Endothelial cell of umbilical vein (primary cell): ENCODE measurements at regions not wholly inside any gene's neighbourhood (a gene's known extent, or its start where the extent isn't known, plus 50 kb on each side); places are given as distances from the start of the nearest gene placed in this dataset.

Source experiments
- BruUV-seq: library from RNA; stranded (reverse); fragments of 400-500 nt; replicated peaks from 2 replicates; lab custom pipeline; 2021; lab: Mats Ljungman, UMichigan
- CTCF ChIA-PET: fragments of 300-600, 350-600 bp; sonication (Branson Sonifier 250); formaldehyde crosslinking; loops from one replicate; lab custom pipeline; 2021; ENCODE audit warnings: antibody characterized with exemption, inconsistent platforms; lab: Charles Lee
- POLR2A ChIA-PET: fragments of 300-600, 350-600 bp; sonication (Branson Sonifier 250); formaldehyde crosslinking; loops from one replicate; lab custom pipeline; 2021; ENCODE audit warnings: antibody characterized with exemption, inconsistent platforms; lab: Charles Lee
- DNase-seq: peaks from one replicate; pipeline ENCODE4 v3.0.0-alpha.2; 2011; ENCODE audit warnings: low read depth, low spot score
- FAIRE-seq: peaks from 2 replicates; lab custom pipeline; 2011; peaks lifted over from hg19 to GRCh38; lab: Jason Lieb, UNC
- H2AFZ ChIP-seq: 2 replicates; pipeline ENCODE4 v1.6.0; 2012; ENCODE audit warnings: low read depth, low read length, control low read depth, inconsistent platforms
- H3K27ac ChIP-seq: 2 replicates; pipeline ENCODE4 v1.5.1; 2011; ENCODE audit warnings: low read depth, mild to moderate bottlenecking, control low read depth, low read length, moderate library complexity; ENCODE audit not compliant: insufficient read depth
- H3K27me3 ChIP-seq, 2 experiments: 2 replicates each; pipeline versions ENCODE4 v1.6.0 to v1.6.1; 2011; ENCODE audit warnings: low read length in 2 of 2, mixed read lengths in 1 of 2; ENCODE audit not compliant: control insufficient read depth in 2 of 2, insufficient read depth in 2 of 2
- H3K36me3 ChIP-seq, 2 experiments: 2 replicates in 1 of 2; 3 replicates in 1 of 2; pipeline ENCODE4 v1.5.1; 2011; ENCODE audit warnings: low read length in 2 of 2, mild to moderate bottlenecking in 1 of 2, moderate library complexity in 1 of 2; ENCODE audit not compliant: control insufficient read depth in 2 of 2, insufficient read depth in 2 of 2; ENCODE audit errors: extremely low read depth in 1 of 2
- H3K4me1 ChIP-seq: 3 replicates; pipeline ENCODE4 v1.5.1; 2011; ENCODE audit warnings: mild to moderate bottlenecking, low read length; ENCODE audit not compliant: control insufficient read depth, insufficient read depth; ENCODE audit errors: extremely low read depth
- H3K4me2 ChIP-seq: 2 replicates; pipeline ENCODE4 v1.6.1; 2011; ENCODE audit warnings: low read length, control low read depth, mixed read lengths; ENCODE audit not compliant: insufficient read depth
- H3K4me3 ChIP-seq, 3 experiments: fragments of 200-600 bp in 1 of 3; sonication (generic), shearing (Covaris generic) in 1 of 3; replicated peaks in 1 of 3; 2 replicates each; pipeline ENCODE4 v1.5.1; 2011 to 2016; ENCODE audit warnings: control low read depth in 3 of 3, low read length in 3 of 3, mild to moderate bottlenecking in 2 of 3, inconsistent platforms in 1 of 3, low read depth in 1 of 3, moderate library complexity in 1 of 3; ENCODE audit not compliant: insufficient read depth in 1 of 3
- H3K79me2 ChIP-seq: 2 replicates; pipeline ENCODE4 v1.6.0; 2012; ENCODE audit warnings: low read length, inconsistent platforms; ENCODE audit not compliant: control insufficient read depth, insufficient read depth
- H3K9ac ChIP-seq: replicated peaks from 2 replicates; pipeline ENCODE3; 2011; ENCODE audit warnings: low read length, control low read depth; ENCODE audit not compliant: insufficient read depth; ENCODE audit errors: extremely low read depth
- H3K9me1 ChIP-seq: replicated peaks from 3 replicates; pipeline ENCODE4 v1.6.0; 2011; ENCODE audit warnings: mild to moderate bottlenecking, low read length; ENCODE audit not compliant: control insufficient read depth, insufficient read depth; ENCODE audit errors: extremely low read depth
- H3K9me3 ChIP-seq: replicated peaks from 2 replicates; pipeline ENCODE4 v1.5.1; 2012; ENCODE audit warnings: low read length, inconsistent platforms; ENCODE audit not compliant: control insufficient read depth, insufficient read depth
- H4K20me1 ChIP-seq: replicated peaks from 2 replicates; pipeline ENCODE3; 2011; ENCODE audit warnings: mild to moderate bottlenecking, low read length; ENCODE audit not compliant: control insufficient read depth, insufficient read depth; ENCODE audit errors: extremely low read depth
- CTCF ChIP-seq, 2 donors: IDR thresholded peaks; 1 replicate in 1 of 2; 2 replicates in 1 of 2; pipeline ENCODE4 v1.5.1; 2011; ENCODE audit warnings: low read length in 2 of 2, mild to moderate bottlenecking in 2 of 2, moderate library complexity in 2 of 2, control low read depth in 1 of 2, inconsistent platforms in 1 of 2, low read depth in 1 of 2; ENCODE audit not compliant: insufficient read depth in 1 of 2; ENCODE audit errors: extremely low read depth in 1 of 2
- EZH2 ChIP-seq: IDR thresholded peaks from 2 replicates; pipeline ENCODE4 v1.6.1; 2012; ENCODE audit warnings: borderline replicate concordance, low read depth, mild to moderate bottlenecking, moderate library complexity, low read length, inconsistent platforms; ENCODE audit not compliant: severe bottlenecking
- GATA2 ChIP-seq: IDR thresholded peaks from 2 replicates; pipeline ENCODE4 v1.7.0; 2011; ENCODE audit warnings: low read depth, mild to moderate bottlenecking, moderate library complexity, mixed read lengths, low read length; ENCODE audit not compliant: insufficient read length, insufficient read depth
- MYC ChIP-seq: IDR thresholded peaks from one replicate; pipeline ENCODE4 v1.6.1; 2011; ENCODE audit warnings: mild to moderate bottlenecking, low read depth, low read length
- POLR2AphosphoS5 ChIP-seq: IDR thresholded peaks from 2 replicates; pipeline ENCODE4 v1.6.1; 2012; ENCODE audit warnings: low read depth, mild to moderate bottlenecking, control low read depth, low read length, moderate library complexity; ENCODE audit not compliant: insufficient read depth
- dilution Hi-C: fragments of 300-500 bp; cut with MboI; formaldehyde crosslinking; loops from one replicate; pipeline ENCODE4 v1.15.0; 2019; ENCODE audit warnings: low sequenced_read_pairs; ENCODE audit not compliant: extremely low pct_ligation_motif_present
- intact Hi-C: fragments of 100-400 bp; cut with micrococcal nuclease; formaldehyde crosslinking; loops from one replicate; pipeline ENCODE4 v1.10.0; 2022
- TF ChIP-seq, protein P1 (sequence below): IDR thresholded peaks from 2 replicates; pipeline ENCODE4 v1.6.1; 2011; ENCODE audit not compliant: insufficient read depth, insufficient read length

- DNase-seq: no peak
- Histone ChIP-seq H3K79me2 (no peaks in the 10 kb centered on the region), H3K4me2 (no peak overlapping the region), H3K27ac (no peak overlapping the region), H3K4me1 (no peaks in the 10 kb centered on the region), H3K4me3 (no peak overlapping the region), H2AFZ (no peak overlapping the region), H4K20me1 (no peaks in the 10 kb centered on the region), H3K9ac (no peak overlapping the region), H3K27me3 (no peaks in the 10 kb centered on the region), H3K9me3 (peaks cover 6% of the 10 kb centered on the region), H3K36me3 (no peaks in the 10 kb centered on the region), H3K9me1 (no peaks in the 10 kb centered on the region)
- no peak for TF ChIP-seq EZH2
- no peak for TF ChIP-seq POLR2AphosphoS5
- TF ChIP-seq GATA2: no peak
- TF ChIP-seq, protein P1, sequence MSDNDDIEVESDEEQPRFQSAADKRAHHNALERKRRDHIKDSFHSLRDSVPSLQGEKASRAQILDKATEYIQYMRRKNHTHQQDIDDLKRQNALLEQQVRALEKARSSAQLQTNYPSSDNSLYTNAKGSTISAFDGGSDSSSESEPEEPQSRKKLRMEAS: no peak
- TF ChIP-seq CTCF (IDR thresholded peaks at IDR 0.05; ENCODE audit: extremely low read depth in 1 of 2, insufficient read depth in 1 of 2, low read depth in 1 of 2, low read length in 2 of 2): no peak
- no peak for TF ChIP-seq MYC
- POLR2A ChIA-PET: no interaction called here
- FAIRE-seq: no peak
- dilution Hi-C loops (no loop called here), intact Hi-C loops (no loop called here)
- CTCF ChIA-PET: no interaction called here
- no TSS peak for BruUV-seq
These were observed 514.6 kb upstream of the MCTP2 start for GRCh38 chr15:93716615-93717231.
